GM23338 (cell line): ENCODE measurements at regions not wholly inside any gene's neighbourhood (a gene's known extent, or its start where the extent isn't known, plus 50 kb on each side); places are given as distances from the start of the nearest gene placed in this dataset.

Experiments
- ATAC-seq: fragments of 200-7000 bp; cut with Tn5 transposase; 3 replicates; pipeline ENCODE4 v1.9.1; 2020
- DNase-seq: peaks from one replicate; pipeline ENCODE4 v3.0.0-alpha.2; 2015; ENCODE audit warnings: low spot score
- H2AFZ ChIP-seq: fragments of 200-600 bp; sonication (generic); 2 replicates; pipeline ENCODE4 v1.8.0; 2016; ENCODE audit warnings: antibody characterized with exemption, mild to moderate bottlenecking, moderate library complexity
- H3F3A ChIP-seq: fragments of 200-600 bp; sonication (generic); replicated peaks from 2 replicates; pipeline ENCODE4 v1.8.0; 2017; ENCODE audit warnings: antibody characterized with exemption, mixed run types, low read depth
- H3K27ac ChIP-seq: fragments of 200-600 bp; sonication (generic); 2 replicates; pipeline ENCODE4 v1.6.1; 2016; ENCODE audit warnings: low read depth
- H3K27me3 ChIP-seq: fragments of 200-600 bp; sonication (generic); 2 replicates; pipeline ENCODE4 v1.8.0; 2016; ENCODE audit warnings: mild to moderate bottlenecking, mixed run types, moderate library complexity; ENCODE audit not compliant: insufficient read depth
- H3K36me3 ChIP-seq: fragments of 200-600 bp; sonication (generic); 2 replicates; pipeline ENCODE4 v1.8.0; 2016; ENCODE audit warnings: mild to moderate bottlenecking; ENCODE audit not compliant: insufficient read depth
- H3K4me1 ChIP-seq: fragments of 200-600 bp; sonication (generic); 2 replicates; pipeline ENCODE4 v1.8.0; 2016; ENCODE audit warnings: mild to moderate bottlenecking, moderate library complexity; ENCODE audit not compliant: insufficient read depth
- H3K4me2 ChIP-seq: fragments of 200-600 bp; sonication (generic); 2 replicates; pipeline ENCODE4 v1.7.1; 2017; ENCODE audit warnings: mixed run types
- H3K4me3 ChIP-seq: fragments of 200-600 bp; sonication (generic); 2 replicates; pipeline ENCODE4 v1.6.1; 2016; ENCODE audit warnings: mixed run types
- H3K79me2 ChIP-seq: fragments of 200-600 bp; sonication (generic); replicated peaks from 2 replicates; pipeline ENCODE4 v1.8.0; 2017; ENCODE audit warnings: mild to moderate bottlenecking; ENCODE audit not compliant: insufficient read depth
- H3K9me2 ChIP-seq: fragments of 200-600 bp; sonication (generic); 2 replicates; pipeline ENCODE4 v1.8.0; 2017; ENCODE audit not compliant: insufficient read depth
- H4K20me1 ChIP-seq: fragments of 200-600 bp; sonication (generic); replicated peaks from 2 replicates; pipeline ENCODE4 v1.8.0; 2017; ENCODE audit warnings: mild to moderate bottlenecking; ENCODE audit not compliant: insufficient read depth
- H3K27ac Mint-ChIP-seq: 2 replicates; pipeline ENCODE4 v1.8.0; 2020; ENCODE audit warnings: inconsistent platforms, mild to moderate bottlenecking, moderate library complexity, mixed read lengths
- H3K27me3 Mint-ChIP-seq: 3 replicates; pipeline ENCODE4 v1.8.0; 2022; ENCODE audit warnings: low read depth, mild to moderate bottlenecking, moderate library complexity, mixed read lengths, inconsistent platforms; ENCODE audit not compliant: insufficient read depth, poor library complexity
- H3K36me3 Mint-ChIP-seq: 3 replicates; pipeline ENCODE4 v1.8.0; 2021; ENCODE audit warnings: low read depth, mild to moderate bottlenecking, inconsistent platforms, moderate library complexity, mixed read lengths
- H3K4me1 Mint-ChIP-seq: 3 replicates; pipeline ENCODE4 v1.8.0; 2020; ENCODE audit warnings: mild to moderate bottlenecking, inconsistent platforms, mixed read lengths
- H3K4me3 Mint-ChIP-seq: 3 replicates; pipeline ENCODE4 v1.8.0; 2021; ENCODE audit warnings: moderate library complexity, mild to moderate bottlenecking, inconsistent platforms, mixed read lengths
- H3K9me3 Mint-ChIP-seq: 3 replicates; pipeline ENCODE4 v1.8.0; 2020; ENCODE audit warnings: moderate library complexity, mild to moderate bottlenecking, inconsistent platforms, mixed read lengths
- CREB1 ChIP-seq: fragments of 250-450 bp; sonication (Bioruptor Pico); IDR thresholded peaks from 2 replicates; pipeline ENCODE4 v1.5.0; 2020; ENCODE audit warnings: low read depth, mild to moderate bottlenecking, moderate library complexity
- CTCF ChIP-seq, 2 experiments: fragments of 200-600 bp in 1 of 2; sonication (generic) in 1 of 2; conservative IDR thresholded peaks; 2 replicates each; pipeline versions ENCODE4 v1.5.1 to v1.6.1; 2016 to 2017; ENCODE audit warnings: antibody characterized with exemption in 2 of 2, low read depth in 2 of 2, mild to moderate bottlenecking in 2 of 2, moderate library complexity in 1 of 2
- ETS1 ChIP-seq: IDR thresholded peaks from 2 replicates; pipeline ENCODE4 v1.6.1; 2016; ENCODE audit warnings: antibody characterized with exemption
- EZH2 ChIP-seq: fragments of 200-600 bp; sonication (generic); IDR thresholded peaks from one replicate; pipeline ENCODE4 v1.8.0; 2017; ENCODE audit warnings: antibody characterized with exemption, mild to moderate bottlenecking, low read depth; ENCODE audit not compliant: unreplicated experiment
- EZH2phosphoT487 ChIP-seq: fragments of 200-600 bp; sonication (generic); IDR thresholded peaks from one replicate; pipeline ENCODE4 v1.8.1; 2018; ENCODE audit warnings: antibody characterized with exemption; ENCODE audit not compliant: unreplicated experiment
- JUNB ChIP-seq: IDR thresholded peaks from one replicate; pipeline ENCODE4 v1.6.1; 2016; ENCODE audit warnings: antibody characterized with exemption; ENCODE audit not compliant: unreplicated experiment
- NANOG ChIP-seq: IDR thresholded peaks from 2 replicates; pipeline ENCODE4 v1.6.1; 2016; ENCODE audit warnings: antibody characterized with exemption, borderline replicate concordance
- POLR2AphosphoS5 ChIP-seq: IDR thresholded peaks from 2 replicates; pipeline ENCODE4 v1.6.1; 2016; ENCODE audit warnings: antibody characterized with exemption, low read depth
- REST ChIP-seq: IDR thresholded peaks from one replicate; pipeline ENCODE4 v1.6.1; 2018; ENCODE audit warnings: antibody characterized with exemption; ENCODE audit not compliant: unreplicated experiment
- STAT1 ChIP-seq: IDR thresholded peaks from one replicate; pipeline ENCODE4 v1.6.1; 2016; ENCODE audit warnings: antibody characterized with exemption; ENCODE audit not compliant: unreplicated experiment
- ZNF114 ChIP-seq: fragments of 250-450 bp; sonication (Bioruptor Pico); IDR thresholded peaks from 2 replicates; pipeline ENCODE4 v1.5.0; 2020; ENCODE audit warnings: mild to moderate bottlenecking, moderate library complexity
- ZNF331 ChIP-seq: fragments of 250-450 bp; sonication (Bioruptor Pico); IDR thresholded peaks from 2 replicates; pipeline ENCODE4 v1.5.0; 2020; ENCODE audit warnings: low read depth, mild to moderate bottlenecking, moderate library complexity
- ZNF462 ChIP-seq: fragments of 250-450 bp; sonication (Bioruptor Pico); IDR thresholded peaks from 2 replicates; pipeline ENCODE4 v1.5.0; 2020; ENCODE audit warnings: mild to moderate bottlenecking, moderate library complexity

- Histone ChIP-seq H3K4me3 (no peak overlapping the region), H3K79me2 (no peaks in the 10 kb centered on the region), H3K27ac (no peak overlapping the region), H3K36me3 (no peaks in the 10 kb centered on the region), H3F3A (no peaks in the 10 kb centered on the region), H3K4me2 (no peak overlapping the region), H3K4me1 (no peaks in the 10 kb centered on the region), H3K9me2 (no peaks in the 10 kb centered on the region), H4K20me1 (no peaks in the 10 kb centered on the region), H2AFZ (no peak overlapping the region), H3K27me3 (no peaks in the 10 kb centered on the region)
- no peak for TF ChIP-seq POLR2AphosphoS5
- TF ChIP-seq CTCF (conservative IDR thresholded peaks at IDR 0.05; ENCODE audit: low read depth in 2 of 2), result no peak
- TF ChIP-seq CREB1 (CRISPR knock-in tag), result no peak
- TF ChIP-seq ZNF331 (CRISPR knock-in tag), result no peak
- TF ChIP-seq EZH2, result no peak
- TF ChIP-seq NANOG, result no peak
- TF ChIP-seq ZNF462, result no peak
- no peak for TF ChIP-seq REST
- TF ChIP-seq STAT1, result no peak
- no peak for TF ChIP-seq ZNF114 (CRISPR knock-in tag)
- no peak for TF ChIP-seq ETS1
- no peak for TF ChIP-seq EZH2phosphoT487
- TF ChIP-seq JUNB, result no peak
- Mint-ChIP-seq H3K9me3 (peaks cover 65% of the 10 kb centered on the region), H3K36me3 (no peaks in the 10 kb centered on the region; the same call in 2 of the 3 replicates), H3K27me3 (peaks cover 3% of the 10 kb centered on the region), H3K4me3 (no peak overlapping the region), H3K4me1 (no peaks in the 10 kb centered on the region), H3K27ac (no peak overlapping the region)
- DNase-seq (no peak), ATAC-seq (no peak)
These were observed 422.5 kb downstream of the CMPK2 start for GRCh38 chr2:6443061-6443823.
